ENCODE measurements at regions not wholly inside any gene's neighbourhood (a gene's known extent, or its start where the extent isn't known, plus 50 kb on each side); places are given as distances from the start of the nearest gene placed in this dataset.

- TF ChIP-seq CTCF (IDR thresholded peaks at IDR 0.05) = no peak
- no peak for TF ChIP-seq POLR2AphosphoS5 (IDR thresholded peaks at IDR 0.05; ENCODE audit: low read depth, low read length)
- TF ChIP-seq REST (IDR thresholded peaks at IDR 0.05; ENCODE audit: insufficient read depth in 1 of 2, low read depth in 2 of 2, low read length in 1 of 2) = no peak
- TF ChIP-seq TCF7L2 (IDR thresholded peaks at IDR 0.05; ENCODE audit: low read depth, low read length) = no peak
Observed at GRCh38 chr5:101517795-101518194, 614.7 kb upstream of the ST8SIA4 start.
